ENCODE measurements at regions not wholly inside any gene's neighbourhood (a gene's known extent, or its start where the extent isn't known, plus 50 kb on each side); places are given as distances from the start of the nearest gene placed in this dataset.

DNA sequence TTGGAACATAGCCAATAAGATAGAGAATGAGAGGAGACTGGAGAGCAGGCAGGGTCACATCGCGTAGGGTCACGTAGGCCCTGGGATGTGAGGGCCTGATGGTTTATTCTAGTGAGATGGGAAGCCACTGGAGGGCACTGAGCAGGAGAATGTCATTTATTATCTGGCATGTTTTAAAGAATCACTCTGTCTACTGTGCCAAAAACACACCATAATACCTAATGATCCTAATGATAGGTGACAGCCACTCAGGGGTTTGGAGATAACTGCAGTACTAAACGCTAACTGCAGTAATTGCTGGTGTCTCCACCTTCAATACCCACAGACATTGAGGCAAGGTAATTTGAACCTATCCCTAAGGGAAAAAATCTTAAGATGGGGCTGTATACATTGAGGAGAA lies 185.4 kb downstream of the TTLL7 start:
- DNase-seq, result no peak

DNA sequence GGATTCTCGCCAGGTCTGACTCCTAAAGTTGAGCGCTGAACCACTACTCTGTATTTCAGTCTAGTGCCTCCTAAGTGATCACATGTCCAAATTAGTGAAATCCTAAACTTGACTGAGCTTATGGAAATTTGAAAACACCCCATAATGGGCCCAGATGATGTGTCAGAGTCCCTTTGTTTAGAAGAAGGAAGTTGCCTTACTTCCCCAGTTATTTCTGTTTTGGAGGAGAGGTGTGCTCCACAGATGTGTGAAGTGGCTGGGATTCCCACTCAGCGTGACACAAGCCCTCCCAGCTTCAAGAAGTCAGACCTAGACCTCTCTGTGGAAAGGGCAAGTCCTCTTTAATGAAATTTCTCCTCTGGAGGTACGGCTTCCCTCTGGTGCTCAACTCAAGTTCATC lies 188.8 kb downstream of the TTLL7 start:
- DNase-seq, result no peak

DNA sequence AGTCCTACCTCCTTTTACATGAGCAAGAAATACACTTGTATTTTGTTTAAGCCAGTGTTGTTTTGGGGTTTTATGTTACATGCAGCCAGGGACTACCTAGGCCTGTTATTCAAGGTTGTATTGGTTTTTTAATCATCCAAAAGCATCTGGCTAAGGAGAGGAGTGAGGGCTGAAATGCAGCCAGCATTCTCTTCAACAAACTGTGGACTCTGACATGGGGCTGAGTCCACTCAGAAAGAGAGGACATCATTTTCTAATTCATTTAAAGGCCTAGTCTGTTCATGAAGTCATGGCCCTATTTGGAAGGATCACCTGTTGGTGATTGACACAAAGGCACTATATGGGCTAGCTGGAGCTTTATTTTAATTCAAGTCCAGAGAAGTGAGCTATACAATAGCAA lies 190.4 kb downstream of the TTLL7 start:
- DNase-seq, result no peak

DNA sequence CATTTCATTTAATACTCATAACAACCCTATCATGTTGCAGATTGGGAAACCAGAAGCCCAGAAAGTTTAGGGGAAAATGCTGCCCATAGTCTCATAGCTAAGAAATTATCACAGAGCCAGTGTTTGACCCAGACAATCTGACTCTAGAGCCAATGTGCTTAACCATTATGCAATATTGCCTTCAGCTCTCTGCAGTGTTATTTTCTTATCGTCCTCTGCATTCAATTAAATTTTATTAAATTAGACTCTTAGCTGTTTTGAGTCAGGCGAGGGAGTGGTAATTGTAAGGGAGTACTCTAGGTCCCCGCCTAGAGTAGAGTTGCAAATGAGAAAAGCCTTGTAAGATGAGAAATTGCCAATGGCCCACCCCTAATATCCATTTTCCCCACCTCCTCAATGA lies 191.1 kb downstream of the TTLL7 start:
- no peak for DNase-seq

DNA sequence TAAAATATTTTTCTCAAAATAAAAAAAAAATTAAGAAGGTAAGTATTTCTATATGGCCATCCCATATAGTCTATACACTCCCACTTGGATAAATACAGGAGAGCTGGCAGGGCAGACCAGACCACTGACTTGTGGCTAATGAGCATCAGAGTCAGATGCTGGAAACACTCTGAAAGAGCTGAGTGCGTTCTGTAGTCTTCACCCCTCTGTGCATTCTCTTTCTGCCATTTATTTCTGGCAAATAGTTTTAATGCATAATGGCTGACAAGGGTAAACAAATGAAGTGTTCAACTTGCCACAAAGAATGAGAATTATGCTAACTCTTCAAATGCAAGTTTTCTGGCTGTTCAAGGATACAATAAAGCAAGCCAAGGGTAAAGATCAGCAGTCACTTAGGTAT lies 191.7 kb downstream of the TTLL7 start:
- DNase-seq, result no peak

DNA sequence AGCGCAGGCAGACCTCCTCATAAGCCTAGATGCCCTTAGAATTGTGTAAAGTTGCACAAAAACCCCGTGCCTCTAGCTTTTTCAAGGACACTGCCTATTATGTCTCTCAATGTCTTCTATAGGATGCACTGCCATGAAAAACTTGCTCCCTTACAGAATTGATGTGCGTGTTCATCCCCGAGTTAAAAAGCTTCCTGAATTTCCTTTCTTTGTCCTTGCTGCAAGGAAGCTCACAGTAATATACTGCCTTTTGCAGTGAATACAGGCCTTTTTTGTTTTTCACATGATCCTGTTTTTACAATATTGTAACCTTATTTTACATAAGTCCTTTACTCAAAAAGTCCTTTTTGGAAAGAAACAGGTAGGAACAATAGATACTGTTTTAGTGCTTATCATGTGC lies 193.0 kb downstream of the TTLL7 start:
- no peak for DNase-seq

DNA sequence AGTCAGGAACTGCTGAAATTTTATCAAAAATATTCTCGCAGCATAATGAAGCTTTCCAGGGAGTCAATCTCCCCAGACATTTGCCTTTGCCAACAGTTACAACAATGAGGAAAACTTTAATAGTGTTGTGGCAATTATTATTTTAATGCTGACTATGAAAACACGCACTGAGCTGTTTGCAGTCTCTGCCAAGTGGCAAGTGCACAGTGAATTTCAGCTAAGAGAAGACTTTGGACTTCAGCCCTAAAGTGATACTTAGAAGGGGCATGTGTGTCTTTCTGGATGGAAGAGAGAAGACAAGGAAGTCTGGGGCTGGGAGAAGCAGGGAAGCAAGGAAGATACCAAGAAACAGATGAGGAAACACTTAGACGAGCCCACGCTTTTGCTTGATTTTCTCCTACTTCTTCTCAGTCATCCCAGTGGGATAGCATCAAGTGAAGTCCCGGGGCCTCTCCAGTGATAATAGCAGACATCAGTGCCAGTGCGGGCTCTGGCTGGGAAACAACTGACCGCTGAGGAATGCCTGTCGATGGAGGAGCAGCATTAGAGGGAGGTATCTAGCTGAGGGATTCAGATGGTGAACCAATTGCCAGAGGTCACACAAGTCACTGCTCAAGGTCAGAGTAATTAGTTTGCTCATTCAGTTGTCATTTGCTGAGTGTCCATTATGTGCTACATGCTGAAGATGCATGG lies 196.3 kb downstream of the TTLL7 start:
- no peak for DNase-seq

DNA sequence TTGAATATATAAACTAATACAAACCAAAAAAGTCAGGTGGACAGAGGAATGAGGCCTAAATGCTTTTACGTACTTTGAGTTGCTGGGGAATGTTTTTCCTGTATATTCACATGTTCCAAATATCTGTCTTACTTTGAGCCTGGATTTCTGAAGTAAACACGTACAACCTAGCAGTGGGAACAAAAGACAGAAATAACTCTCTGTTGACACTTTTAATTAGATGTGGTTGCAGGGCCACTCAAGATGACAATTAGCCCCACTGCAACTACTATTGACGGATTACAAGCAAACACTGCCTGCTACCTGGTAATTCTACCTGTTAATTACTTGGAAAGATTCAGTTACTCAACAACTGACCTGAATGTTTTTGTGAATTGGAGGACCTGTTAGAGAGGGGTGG lies 196.9 kb downstream of the TTLL7 start:
- no peak for DNase-seq

DNA sequence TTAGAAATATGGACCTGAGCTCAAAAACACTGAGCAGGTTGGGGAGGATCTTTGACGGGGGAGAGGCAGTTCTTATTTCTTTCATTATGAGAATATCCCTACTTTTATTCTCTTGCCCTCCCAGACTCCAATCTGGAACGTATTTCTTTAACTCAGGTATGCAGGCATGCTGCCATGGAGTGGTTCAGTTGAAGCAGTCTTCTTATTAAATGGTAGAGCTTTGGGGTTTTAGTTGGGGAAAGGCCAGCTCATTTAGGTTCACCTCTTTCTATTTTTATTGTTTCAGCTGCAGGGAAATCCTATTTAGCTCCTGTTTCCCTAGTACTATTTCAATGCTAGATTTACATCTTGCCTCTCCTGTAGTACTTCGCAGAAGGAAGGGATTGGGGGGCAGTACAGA lies 198.9 kb downstream of the TTLL7 start:
- DNase-seq, result no peak

DNA sequence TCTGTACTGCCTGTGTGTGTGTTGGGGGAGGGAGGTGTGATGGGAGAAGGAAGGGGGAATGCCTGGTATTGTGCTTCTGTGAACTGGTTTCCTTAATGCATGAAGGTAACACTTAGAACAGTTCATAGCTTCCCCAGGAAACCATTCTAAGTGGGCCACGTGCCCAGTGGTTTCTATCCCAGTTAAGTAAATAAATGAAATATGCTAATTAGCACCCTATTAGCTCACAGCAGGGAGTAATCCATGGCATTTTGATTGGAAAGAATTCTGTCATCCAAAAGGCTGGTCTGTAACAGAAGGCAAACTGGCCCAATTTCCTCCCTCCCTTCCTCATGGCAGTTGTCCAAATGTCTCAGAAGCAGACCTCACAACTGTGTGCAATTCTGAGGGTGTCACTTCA lies 199.3 kb downstream of the TTLL7 start:
- DNase-seq, result no peak

DNA sequence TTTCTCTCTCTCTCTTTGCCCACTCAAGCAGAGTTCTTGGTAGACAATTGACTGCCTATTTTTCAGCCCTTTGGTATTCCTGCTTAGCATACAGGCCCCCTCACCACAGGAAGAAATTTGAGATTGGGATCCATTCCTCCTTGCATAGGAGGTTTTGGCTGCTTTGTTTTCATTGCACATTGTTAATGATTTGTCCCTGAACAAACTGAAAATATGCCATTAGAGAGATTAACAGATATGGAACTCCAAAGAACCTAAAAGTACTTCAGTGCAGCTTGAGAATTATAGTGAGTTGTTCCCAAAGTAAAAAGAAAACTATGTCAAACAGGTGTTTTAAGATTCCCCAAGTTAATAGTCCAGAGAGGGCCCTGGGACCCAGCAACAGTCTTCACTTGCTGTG lies 200.0 kb downstream of the TTLL7 start:
- no peak for DNase-seq

DNA sequence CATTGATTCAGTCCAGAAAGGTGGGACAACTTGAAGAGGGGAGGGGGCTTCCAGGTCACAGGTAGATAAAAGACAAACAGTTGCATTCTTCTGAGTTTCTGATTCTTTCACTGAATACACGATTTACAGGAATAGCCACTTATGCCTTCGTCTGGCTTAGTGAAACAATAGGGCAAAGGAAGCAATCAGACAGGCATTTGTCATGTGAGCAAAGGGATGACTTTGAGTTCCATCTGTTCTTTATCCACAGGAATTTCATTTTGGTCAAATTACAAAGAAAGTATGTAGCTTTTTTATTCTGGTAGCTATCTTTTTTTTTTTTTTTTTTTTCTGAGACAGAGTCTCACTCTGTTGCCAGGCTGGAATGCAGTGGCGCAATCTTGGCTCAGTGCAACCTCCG lies 202.5 kb downstream of the TTLL7 start:
- no peak for DNase-seq

DNA sequence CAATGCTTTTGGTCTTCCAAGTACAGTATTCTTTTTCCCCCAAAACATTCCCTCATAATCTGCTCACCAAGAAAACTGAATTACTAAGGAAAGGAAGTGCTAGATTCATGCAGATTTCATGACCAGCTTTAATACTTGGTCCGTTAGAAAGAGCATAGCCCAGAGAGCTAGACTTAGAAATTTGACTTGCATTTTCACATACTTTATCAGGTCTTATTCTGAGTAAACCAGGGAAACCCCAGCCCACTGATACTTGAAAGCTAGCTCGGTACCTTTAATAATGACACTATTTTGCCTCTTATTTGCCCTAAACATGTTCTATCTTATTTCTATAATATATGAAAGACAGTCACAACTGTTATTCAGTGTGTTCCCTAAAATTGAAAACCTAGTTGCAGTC lies 204.5 kb downstream of the TTLL7 start:
- no peak for DNase-seq

DNA sequence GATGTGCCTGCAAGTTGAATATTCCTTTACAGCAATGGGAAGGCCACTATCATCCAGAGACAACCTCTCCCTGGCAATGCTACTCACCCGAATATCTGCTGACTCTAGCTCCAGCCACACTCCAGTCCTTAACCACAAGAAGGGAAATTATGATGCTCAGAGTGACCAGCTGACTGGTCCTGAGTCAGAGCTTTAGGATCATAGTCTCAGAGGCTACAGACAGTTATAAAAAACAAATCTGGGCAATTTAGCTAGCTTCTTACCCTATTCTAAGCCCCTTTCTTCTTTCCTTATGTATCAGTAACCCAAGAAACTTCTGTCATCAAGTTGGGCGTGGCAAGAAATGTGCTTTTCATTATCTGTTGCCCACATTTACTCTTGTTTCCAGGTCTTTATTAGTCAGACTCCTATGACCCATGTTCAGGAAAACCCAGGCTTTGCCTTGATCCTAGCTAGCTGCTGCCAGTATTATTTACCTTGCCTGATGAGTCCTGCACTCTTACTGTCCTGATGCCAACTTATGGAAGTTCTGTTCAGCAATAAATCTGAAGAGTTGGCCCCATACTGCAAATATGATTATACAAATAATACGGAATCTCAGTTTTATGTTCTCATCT lies 207.0 kb downstream of the TTLL7 start:
- no peak for DNase-seq

DNA sequence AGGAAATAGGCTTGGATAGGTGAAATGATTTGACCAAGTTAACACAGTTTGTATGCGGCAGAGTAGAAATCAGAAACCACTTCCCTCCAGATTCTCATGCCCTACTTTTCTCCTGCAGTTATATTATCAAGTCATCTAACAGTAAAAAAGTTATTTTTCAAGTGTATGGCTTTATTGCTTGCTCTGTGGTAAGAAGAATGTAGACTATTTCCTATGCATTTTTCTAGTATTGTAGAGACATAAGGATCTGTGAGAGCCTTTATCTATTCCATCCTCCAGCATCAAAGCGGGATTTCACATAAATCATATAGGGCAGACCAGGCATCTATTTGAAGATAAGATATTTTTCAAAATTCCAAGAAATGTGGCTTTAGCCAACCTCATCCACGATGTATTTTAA lies 208.5 kb downstream of the TTLL7 start:
- DNase-seq, result no peak

DNA sequence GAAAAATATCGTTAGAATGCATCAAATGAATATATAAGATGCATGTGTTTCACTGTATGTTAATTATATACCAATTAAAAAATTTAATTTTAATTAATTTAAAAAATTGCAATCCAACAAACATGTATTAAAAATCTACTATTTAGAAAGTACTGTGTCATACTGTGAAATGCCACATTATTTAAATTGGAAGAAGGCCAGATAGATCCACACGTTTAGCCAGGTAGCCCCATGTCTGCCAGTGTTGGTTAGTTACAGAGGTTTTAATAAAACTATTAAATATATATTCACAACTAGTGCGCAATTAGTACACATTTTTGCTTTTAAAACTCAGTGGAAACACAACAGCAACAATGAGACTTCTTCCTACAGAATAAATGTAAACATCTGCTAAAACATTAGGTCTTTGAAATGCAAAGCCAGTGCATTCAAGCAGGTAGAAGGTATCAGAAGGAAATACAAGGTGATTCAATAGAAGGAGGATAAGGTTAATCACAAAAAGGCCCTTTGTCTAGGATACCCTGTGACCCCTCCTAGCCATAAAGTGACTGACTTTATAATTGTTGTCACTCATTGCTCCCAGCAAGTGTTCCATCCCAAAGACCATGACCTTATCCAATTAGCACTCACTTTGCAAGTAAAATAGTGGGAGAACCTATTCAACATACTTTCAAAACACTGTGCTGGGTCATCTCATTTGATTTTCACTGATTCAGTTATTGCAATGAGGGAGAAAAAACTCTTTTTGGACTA lies 211.5 kb downstream of the TTLL7 start:
- DNase-seq, result no peak

DNA sequence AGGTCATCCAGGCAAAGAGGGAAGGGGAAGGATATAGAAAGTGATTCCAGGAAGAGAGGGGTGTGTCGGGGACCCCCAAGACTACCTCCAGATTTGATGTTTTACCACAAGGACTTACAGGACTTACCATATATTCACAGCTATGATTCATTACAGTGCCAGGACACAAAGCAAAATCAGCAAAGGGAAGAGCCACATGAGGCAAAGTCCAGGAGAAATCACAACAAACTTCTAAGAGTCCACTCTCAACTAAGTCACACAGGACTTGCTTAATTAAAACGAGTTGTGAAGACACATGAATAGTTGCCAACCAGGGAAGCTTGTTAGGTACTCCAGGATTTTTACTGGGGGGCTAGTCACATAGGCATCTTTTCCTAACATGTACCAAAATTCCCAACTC lies 217.3 kb downstream of the TTLL7 start:
- DNase-seq, result no peak

DNA sequence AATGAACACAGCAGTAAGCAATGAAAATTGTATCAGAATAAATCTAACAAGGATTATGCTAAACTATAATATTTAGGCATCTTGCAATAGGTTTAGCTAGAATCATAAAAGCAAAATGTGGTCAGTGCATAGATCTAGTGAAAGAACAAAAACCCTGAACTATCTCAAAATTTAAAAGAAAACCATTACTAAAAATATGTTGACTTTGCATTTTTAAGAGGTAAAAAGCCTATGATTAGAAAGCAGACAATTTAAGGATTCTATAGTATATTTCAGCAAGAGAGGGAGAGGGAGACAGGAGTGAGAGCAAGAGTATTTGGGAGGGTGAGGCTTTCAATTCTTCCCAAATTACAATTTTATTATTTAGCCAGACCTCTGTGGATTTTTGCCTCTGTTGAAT lies 219.4 kb downstream of the TTLL7 start:
- no peak for DNase-seq

DNA sequence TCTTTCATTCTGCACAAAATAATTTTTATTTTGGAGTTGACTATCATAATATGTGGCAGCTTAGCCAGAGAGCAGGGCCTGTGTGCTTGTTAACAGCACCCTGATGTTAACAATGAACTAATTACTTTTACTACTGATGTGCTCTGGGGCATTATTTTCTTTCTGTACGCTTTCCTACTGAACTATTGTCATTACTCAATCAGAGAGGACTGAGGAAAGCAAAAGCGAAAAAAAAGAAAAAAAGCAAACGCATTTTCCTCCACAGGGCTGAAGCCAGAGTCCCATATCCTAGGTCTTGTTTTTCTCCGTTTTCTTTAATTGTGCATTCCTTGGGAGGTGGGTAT lies 221.2 kb downstream of the TTLL7 start:
- no peak for DNase-seq

DNA sequence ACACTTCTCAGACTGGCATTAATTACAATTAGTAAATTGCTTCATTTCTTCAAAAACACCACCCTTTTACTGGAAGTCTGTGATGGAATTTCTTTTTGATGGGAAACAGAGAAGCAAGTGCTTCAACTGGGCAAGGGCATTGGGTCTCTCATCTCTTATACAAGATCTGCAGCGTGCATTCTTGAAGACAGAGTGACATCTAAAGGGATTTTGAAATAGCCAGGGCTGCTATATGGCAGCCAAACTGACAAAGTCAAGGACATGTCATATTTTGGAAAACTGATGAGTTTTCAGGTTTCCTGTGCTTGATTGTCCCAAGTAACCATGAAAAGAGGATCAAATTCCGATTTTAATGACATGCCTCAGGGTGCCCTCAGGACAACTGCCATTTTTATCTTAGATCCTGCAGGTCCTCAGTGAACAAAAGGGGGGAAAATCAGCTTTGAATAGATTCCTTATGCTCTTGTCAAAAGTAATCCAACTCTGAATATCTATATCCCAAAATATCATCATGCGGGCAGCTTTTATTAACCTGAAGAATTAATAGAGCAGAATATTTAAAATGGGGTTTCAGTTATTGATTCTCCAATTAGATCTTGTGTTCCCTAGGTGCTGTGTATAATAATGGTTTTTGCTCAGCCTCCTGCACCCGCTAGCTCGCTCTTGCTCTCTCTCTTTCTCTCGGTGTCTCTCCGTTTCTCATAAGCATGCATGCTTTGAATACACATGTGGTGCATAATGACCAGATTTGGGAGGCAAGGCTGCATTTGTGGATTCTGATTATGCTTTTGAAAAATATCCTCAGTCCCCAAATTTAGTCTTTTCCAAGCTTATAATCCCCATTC lies 221.8 kb downstream of the TTLL7 start:
- no peak for DNase-seq

DNA sequence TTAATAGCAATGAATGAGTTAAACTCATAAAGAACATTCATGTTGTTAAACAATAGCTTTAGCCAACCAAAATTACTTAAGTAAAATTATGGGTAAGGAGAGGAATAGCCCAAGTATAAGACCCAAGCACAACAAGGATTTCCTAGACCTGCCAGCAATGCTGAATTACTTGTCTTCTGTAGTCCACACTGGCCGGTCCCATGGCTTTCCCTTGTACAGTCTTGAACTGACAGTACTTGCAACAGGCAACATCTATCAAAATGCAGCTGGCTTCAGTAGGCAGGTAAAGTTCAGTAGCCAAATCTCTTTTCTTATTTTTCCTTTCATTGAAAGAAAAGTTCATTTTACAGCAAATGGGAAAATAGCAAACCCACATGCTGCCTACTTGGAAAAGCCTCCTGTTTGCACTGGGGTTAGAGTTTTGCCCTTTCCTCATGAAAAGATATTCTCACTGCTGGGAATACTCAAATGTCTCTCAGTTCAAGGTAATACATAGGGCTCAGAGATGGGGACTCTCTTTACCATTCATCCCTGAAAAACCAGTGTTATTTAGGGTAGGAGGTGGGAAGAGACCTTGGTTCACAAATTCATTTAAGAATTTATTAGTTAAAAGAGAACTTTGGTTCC lies 222.8 kb downstream of the TTLL7 start:
- DNase-seq, result no peak

DNA sequence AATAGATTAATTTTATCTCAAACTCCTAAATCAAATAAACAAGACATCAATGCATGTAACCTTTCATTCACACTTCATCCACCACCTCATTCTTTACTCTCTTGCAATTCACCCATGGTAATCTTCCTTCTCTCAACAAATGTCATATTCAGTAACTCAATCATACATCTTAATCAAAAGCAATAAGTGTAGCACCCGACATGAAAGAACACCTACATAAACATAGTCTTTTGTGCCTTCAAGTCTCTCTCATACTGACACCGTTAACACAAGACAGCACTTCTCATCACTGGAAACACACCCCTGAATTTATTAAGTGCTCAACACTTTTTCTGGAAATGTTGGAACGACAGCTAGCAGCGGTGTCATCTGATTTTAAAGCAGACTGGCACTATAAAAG lies 225.9 kb downstream of the TTLL7 start:
- DNase-seq, result no peak

DNA sequence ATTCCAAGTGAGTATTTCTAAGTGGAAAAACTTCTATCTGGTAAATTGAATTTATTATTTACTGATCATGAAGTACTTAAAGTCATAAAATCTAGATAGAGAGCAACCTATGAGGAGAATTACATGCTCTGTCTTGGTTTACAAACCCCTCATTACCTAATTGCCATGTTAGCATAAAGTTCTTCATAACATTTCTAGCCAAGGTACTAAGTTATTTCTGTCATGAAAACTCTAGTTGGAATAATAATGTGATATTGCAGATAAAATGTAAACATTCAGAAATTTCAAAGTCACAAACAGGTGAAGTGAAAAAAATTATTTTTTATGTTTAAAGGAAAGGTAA lies 228.6 kb downstream of the TTLL7 start:
- DNase-seq, result no peak

Measured in CD4-positive, alpha-beta T cell treated with Interferon gamma for 1 hour (primary cell).